ENCODE measurements at regions not wholly inside any gene's neighbourhood (a gene's known extent, or its start where the extent isn't known, plus 50 kb on each side); places are given as distances from the start of the nearest gene placed in this dataset.

DNA sequence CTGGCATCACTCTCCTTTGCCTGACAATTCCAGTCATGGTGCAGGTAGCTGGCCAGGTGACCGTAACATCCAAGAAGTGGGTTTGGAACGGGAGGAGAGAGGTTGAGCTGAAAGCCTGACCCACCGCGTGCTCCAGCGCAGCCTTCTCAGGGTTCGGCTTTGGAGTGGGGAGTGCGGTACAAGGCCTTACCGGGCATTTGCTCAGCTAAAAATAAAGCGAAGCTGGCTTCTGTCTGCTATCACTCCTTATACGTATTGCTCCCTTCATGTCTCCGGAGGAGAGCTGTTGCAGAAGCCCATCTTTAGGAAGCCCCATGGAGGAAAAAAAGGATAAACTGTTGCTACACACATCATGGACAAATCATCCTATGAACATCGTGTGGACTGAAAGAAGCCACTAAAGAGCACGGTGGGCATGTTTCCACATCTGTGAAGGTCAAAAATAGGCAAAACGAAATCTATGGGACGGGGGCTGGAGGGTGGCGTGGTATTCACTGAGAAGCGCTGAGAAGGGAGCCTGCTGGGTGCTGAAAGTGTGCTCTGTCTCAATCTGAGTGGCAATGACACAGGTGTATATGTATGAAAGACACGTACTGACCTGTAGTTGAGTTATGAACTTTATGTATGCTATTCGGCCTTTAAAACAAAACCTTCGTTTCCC is 57.2 kb upstream of the TAB2 start:
- Histone ChIP-seq H3K4me3 (ENCODE audit: insufficient read depth, low read length, poor library complexity, severe bottlenecking) (no peak overlapping the region), H3K4me2 (ENCODE audit: low read depth, low read length, poor library complexity, severe bottlenecking) (no peak overlapping the region), H3K79me2 (ENCODE audit: insufficient read depth, low read length) (no peaks in the 10 kb centered on the region), H2AFZ (ENCODE audit: low read depth, low read length, severe bottlenecking) (no peak overlapping the region), H4K20me1 (ENCODE audit: low read depth, low read length) (no peaks in the 10 kb centered on the region), H3K27ac (ENCODE audit: low read depth, low read length) (no peak overlapping the region), H3F3A (ENCODE audit: insufficient read depth) (no peaks in the 10 kb centered on the region), H3K36me3 (ENCODE audit: low read length) (no peaks in the 10 kb centered on the region), H3K9me3 (ENCODE audit: insufficient read depth, low read length) (no peaks in the 10 kb centered on the region), H3K9ac (ENCODE audit: low read length) (no peak overlapping the region), H3K27me3 (ENCODE audit: low read length) (no peaks in the 10 kb centered on the region), H3K9me2 (replicated peaks; ENCODE audit: insufficient read depth, low read length) (no peaks in the 10 kb centered on the region)
- TF ChIP-seq, protein P1, sequence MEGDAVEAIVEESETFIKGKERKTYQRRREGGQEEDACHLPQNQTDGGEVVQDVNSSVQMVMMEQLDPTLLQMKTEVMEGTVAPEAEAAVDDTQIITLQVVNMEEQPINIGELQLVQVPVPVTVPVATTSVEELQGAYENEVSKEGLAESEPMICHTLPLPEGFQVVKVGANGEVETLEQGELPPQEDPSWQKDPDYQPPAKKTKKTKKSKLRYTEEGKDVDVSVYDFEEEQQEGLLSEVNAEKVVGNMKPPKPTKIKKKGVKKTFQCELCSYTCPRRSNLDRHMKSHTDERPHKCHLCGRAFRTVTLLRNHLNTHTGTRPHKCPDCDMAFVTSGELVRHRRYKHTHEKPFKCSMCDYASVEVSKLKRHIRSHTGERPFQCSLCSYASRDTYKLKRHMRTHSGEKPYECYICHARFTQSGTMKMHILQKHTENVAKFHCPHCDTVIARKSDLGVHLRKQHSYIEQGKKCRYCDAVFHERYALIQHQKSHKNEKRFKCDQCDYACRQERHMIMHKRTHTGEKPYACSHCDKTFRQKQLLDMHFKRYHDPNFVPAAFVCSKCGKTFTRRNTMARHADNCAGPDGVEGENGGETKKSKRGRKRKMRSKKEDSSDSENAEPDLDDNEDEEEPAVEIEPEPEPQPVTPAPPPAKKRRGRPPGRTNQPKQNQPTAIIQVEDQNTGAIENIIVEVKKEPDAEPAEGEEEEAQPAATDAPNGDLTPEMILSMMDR (IDR thresholded peaks at IDR 0.05; ENCODE audit: insufficient read depth, low read length, poor library complexity, severe bottlenecking): no peak
- TF ChIP-seq EZH2phosphoT487 (conservative IDR thresholded peaks at IDR 0.05; ENCODE audit: low read length): no peak

GRCh38 chr6:149261364-149262040 is 56.0 kb upstream of the TAB2 start:
- Histone ChIP-seq H3K4me2 (ENCODE audit: low read depth, low read length, poor library complexity, severe bottlenecking) (no peak overlapping the region), H3K27me3 (ENCODE audit: low read length) (no peaks in the 10 kb centered on the region), H4K20me1 (ENCODE audit: low read depth, low read length) (no peaks in the 10 kb centered on the region), H3F3A (ENCODE audit: insufficient read depth) (no peaks in the 10 kb centered on the region), H2AFZ (ENCODE audit: low read depth, low read length, severe bottlenecking) (no peak overlapping the region), H3K4me3 (ENCODE audit: insufficient read depth, low read length, poor library complexity, severe bottlenecking) (no peak overlapping the region), H3K79me2 (ENCODE audit: insufficient read depth, low read length) (no peaks in the 10 kb centered on the region), H3K9ac (ENCODE audit: low read length) (no peak overlapping the region), H3K9me2 (replicated peaks; ENCODE audit: insufficient read depth, low read length) (no peaks in the 10 kb centered on the region), H3K9me3 (ENCODE audit: insufficient read depth, low read length) (no peaks in the 10 kb centered on the region), H3K27ac (ENCODE audit: low read depth, low read length) (no peak overlapping the region), H3K36me3 (ENCODE audit: low read length) (no peaks in the 10 kb centered on the region)
- TF ChIP-seq EZH2phosphoT487 (conservative IDR thresholded peaks at IDR 0.05; ENCODE audit: low read length): no peak

GRCh38 chr6:149263321-149263720 is 54.2 kb upstream of the TAB2 start:
- Histone ChIP-seq H3K9ac (ENCODE audit: low read length) (no peak overlapping the region), H3K9me2 (replicated peaks; ENCODE audit: insufficient read depth, low read length) (no peaks in the 10 kb centered on the region), H3K27me3 (ENCODE audit: low read length) (no peaks in the 10 kb centered on the region), H2AFZ (ENCODE audit: low read depth, low read length, severe bottlenecking) (no peak overlapping the region), H3K4me3 (ENCODE audit: insufficient read depth, low read length, poor library complexity, severe bottlenecking) (no peak overlapping the region), H3K79me2 (ENCODE audit: insufficient read depth, low read length) (no peaks in the 10 kb centered on the region), H3K9me3 (ENCODE audit: insufficient read depth, low read length) (no peaks in the 10 kb centered on the region), H3K36me3 (ENCODE audit: low read length) (no peaks in the 10 kb centered on the region), H3F3A (ENCODE audit: insufficient read depth) (no peaks in the 10 kb centered on the region), H4K20me1 (ENCODE audit: low read depth, low read length) (no peaks in the 10 kb centered on the region), H3K27ac (ENCODE audit: low read depth, low read length) (no peak overlapping the region), H3K4me2 (ENCODE audit: low read depth, low read length, poor library complexity, severe bottlenecking) (no peak overlapping the region)
- TF ChIP-seq EZH2phosphoT487 (conservative IDR thresholded peaks at IDR 0.05; ENCODE audit: low read length): no peak
- TF ChIP-seq, protein P1 (IDR thresholded peaks at IDR 0.05; ENCODE audit: insufficient read depth, low read length, poor library complexity, severe bottlenecking): no peak

- H3K36me3 ChIP-seq (ENCODE audit: low read length): no peaks in the 10 kb centered on the region
- no peak overlapping the region for H3K27ac ChIP-seq (ENCODE audit: low read depth, low read length)
- no peaks in the 10 kb centered on the region for H3K79me2 ChIP-seq (ENCODE audit: insufficient read depth, low read length)
- no peaks in the 10 kb centered on the region for H3K9me2 ChIP-seq (replicated peaks; ENCODE audit: insufficient read depth, low read length)
- no peaks in the 10 kb centered on the region for H3F3A ChIP-seq (ENCODE audit: insufficient read depth)
- H3K4me3 ChIP-seq (ENCODE audit: insufficient read depth, low read length, poor library complexity, severe bottlenecking): no peak overlapping the region
- no peaks in the 10 kb centered on the region for H3K27me3 ChIP-seq (ENCODE audit: low read length)
- no peak overlapping the region for H3K4me2 ChIP-seq (ENCODE audit: low read depth, low read length, poor library complexity, severe bottlenecking)
- TF ChIP-seq EZH2phosphoT487 (conservative IDR thresholded peaks at IDR 0.05; ENCODE audit: low read length): no peak
- TF ChIP-seq, protein P1 (IDR thresholded peaks at IDR 0.05; ENCODE audit: insufficient read depth, low read length, poor library complexity, severe bottlenecking): no peak
- no peak overlapping the region for H3K9ac ChIP-seq (ENCODE audit: low read length)
- H2AFZ ChIP-seq (ENCODE audit: low read depth, low read length, severe bottlenecking): no peak overlapping the region
- no peaks in the 10 kb centered on the region for H3K9me3 ChIP-seq (ENCODE audit: insufficient read depth, low read length)
- H4K20me1 ChIP-seq (ENCODE audit: low read depth, low read length): no peaks in the 10 kb centered on the region
Observed at GRCh38 chr6:149264629-149265028, 52.9 kb upstream of the TAB2 start.

Data from SU-DHL-6 (cell line).